ENCODE measurements at regions not wholly inside any gene's neighbourhood (a gene's known extent, or its start where the extent isn't known, plus 50 kb on each side); places are given as distances from the start of the nearest gene placed in this dataset.

DNA sequence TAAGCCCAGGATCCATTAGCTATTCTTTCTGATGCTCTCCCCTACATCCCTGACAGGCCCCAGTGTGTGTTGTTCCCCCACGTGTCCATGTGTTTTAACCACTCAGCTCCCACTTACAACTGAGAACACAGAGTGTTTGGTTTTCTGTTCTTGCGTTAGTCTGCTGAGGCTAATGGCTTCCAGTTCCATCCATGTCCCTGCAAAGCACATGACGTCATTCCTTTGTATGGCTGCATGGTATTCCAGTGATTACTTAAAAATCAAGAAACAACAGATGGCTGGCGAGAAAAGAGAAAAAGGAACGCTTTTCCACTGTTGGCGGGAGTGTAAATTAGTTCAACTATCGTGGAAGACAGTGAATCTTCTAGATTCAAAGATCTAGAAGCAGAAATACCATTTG lies 556.0 kb downstream of the PTPRC start:
- no peak for DNase-seq (ENCODE audit: low spot score)
- Histone ChIP-seq H3K4me3 (no peak overlapping the region), H3F3A (ENCODE audit: low read depth) (no peaks in the 10 kb centered on the region), H3K27me3 (no peaks in the 10 kb centered on the region), H3K27ac (no peak overlapping the region), H3K79me2 (ENCODE audit: low read depth) (no peaks in the 10 kb centered on the region), H4K20me1 (ENCODE audit: low read depth) (no peaks in the 10 kb centered on the region), H2AFZ (replicated peaks) (no peak overlapping the region), H3K36me3 (no peaks in the 10 kb centered on the region), H3K9me3 (ENCODE audit: low read depth) (no peaks in the 10 kb centered on the region), H3K4me2 (no peak overlapping the region), H3K4me1 (no peaks in the 10 kb centered on the region), H3K9ac (no peak overlapping the region)
- peaks cover 2% of the 10 kb centered on the region for H3K9me3 Mint-ChIP-seq
- no peaks in the 10 kb centered on the region for H3K4me1 Mint-ChIP-seq
- no peaks in the 10 kb centered on the region for H3K27me3 Mint-ChIP-seq (ENCODE audit: insufficient read depth, low read depth)
- no peak overlapping the region for H3K27ac Mint-ChIP-seq
- no peak overlapping the region for H3K4me3 Mint-ChIP-seq
- TF ChIP-seq, protein P1, sequence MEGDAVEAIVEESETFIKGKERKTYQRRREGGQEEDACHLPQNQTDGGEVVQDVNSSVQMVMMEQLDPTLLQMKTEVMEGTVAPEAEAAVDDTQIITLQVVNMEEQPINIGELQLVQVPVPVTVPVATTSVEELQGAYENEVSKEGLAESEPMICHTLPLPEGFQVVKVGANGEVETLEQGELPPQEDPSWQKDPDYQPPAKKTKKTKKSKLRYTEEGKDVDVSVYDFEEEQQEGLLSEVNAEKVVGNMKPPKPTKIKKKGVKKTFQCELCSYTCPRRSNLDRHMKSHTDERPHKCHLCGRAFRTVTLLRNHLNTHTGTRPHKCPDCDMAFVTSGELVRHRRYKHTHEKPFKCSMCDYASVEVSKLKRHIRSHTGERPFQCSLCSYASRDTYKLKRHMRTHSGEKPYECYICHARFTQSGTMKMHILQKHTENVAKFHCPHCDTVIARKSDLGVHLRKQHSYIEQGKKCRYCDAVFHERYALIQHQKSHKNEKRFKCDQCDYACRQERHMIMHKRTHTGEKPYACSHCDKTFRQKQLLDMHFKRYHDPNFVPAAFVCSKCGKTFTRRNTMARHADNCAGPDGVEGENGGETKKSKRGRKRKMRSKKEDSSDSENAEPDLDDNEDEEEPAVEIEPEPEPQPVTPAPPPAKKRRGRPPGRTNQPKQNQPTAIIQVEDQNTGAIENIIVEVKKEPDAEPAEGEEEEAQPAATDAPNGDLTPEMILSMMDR (IDR thresholded peaks at IDR 0.05): no peak
- TF ChIP-seq EZH2 (IDR thresholded peaks at IDR 0.05) (no peak), EZH2phosphoT487 (IDR thresholded peaks at IDR 0.05) (no peak)
- H3K36me3 Mint-ChIP-seq: no peaks in the 10 kb centered on the region

DNA sequence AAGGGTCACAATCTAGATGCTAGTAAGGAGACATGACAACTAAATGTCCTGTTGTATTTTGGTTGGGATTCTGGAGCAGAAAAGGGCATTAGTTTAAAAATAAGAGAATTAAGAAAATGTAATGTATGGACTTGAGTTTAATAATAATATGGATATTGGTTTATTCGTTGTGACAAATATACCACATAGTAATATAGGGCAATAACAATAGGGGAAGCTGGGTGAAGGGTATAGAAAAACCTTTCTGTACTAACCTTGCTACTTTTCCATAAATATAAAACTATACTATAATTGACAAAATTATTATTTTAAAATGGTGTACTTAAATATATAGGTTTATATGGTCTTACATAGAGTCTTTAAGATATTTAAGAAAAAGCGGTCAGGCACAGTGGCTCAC lies 558.9 kb downstream of the PTPRC start:
- no peak overlapping the region for H3K4me3 ChIP-seq

DNA sequence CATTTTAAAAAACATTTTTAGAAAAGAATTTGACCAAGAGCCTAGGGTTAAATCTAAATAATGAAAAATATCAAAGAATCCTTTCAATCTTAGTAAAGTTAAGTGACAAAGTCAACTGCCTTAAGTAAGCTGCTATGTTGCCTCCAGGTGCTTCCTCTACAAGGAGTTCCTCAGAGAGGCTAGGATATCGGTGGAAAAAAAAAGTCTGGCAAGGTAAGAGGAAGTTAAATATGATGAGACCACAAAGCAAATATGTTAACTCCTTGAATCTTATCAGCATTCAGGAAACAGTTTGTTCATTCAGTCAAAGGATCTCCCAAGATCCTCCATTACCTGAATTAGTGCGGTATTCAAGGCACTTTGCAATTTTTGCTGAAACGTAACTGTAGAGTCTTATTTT lies 563.5 kb downstream of the PTPRC start:
- Histone ChIP-seq H3K27me3 (no peaks in the 10 kb centered on the region), H3K27ac (no peak overlapping the region), H3K4me1 (no peaks in the 10 kb centered on the region), H3K9ac (no peak overlapping the region), H3K79me2 (ENCODE audit: low read depth) (no peaks in the 10 kb centered on the region), H3K9me3 (ENCODE audit: low read depth) (no peaks in the 10 kb centered on the region), H3K4me3 (no peak overlapping the region), H4K20me1 (ENCODE audit: low read depth) (no peaks in the 10 kb centered on the region), H3K36me3 (no peaks in the 10 kb centered on the region), H3F3A (ENCODE audit: low read depth) (no peaks in the 10 kb centered on the region), H2AFZ (replicated peaks) (no peak overlapping the region), H3K4me2 (no peak overlapping the region)
- H3K4me1 Mint-ChIP-seq: no peaks in the 10 kb centered on the region
- TF ChIP-seq EZH2phosphoT487 (IDR thresholded peaks at IDR 0.05) (no peak), EZH2 (IDR thresholded peaks at IDR 0.05) (no peak)
- TF ChIP-seq, protein P1 (IDR thresholded peaks at IDR 0.05): no peak
- no peaks in the 10 kb centered on the region for H3K36me3 Mint-ChIP-seq
- H3K4me3 Mint-ChIP-seq: no peak overlapping the region
- DNase-seq (ENCODE audit: low spot score): no peak
- H3K27me3 Mint-ChIP-seq (ENCODE audit: insufficient read depth, low read depth): no peaks in the 10 kb centered on the region
- H3K27ac Mint-ChIP-seq: no peak overlapping the region
- peaks cover 2% of the 10 kb centered on the region for H3K9me3 Mint-ChIP-seq

More for the DNA sequence above, 558.9 kb downstream of the PTPRC start:
- Histone ChIP-seq H4K20me1 (ENCODE audit: low read depth) (no peaks in the 10 kb centered on the region), H2AFZ (replicated peaks) (no peak overlapping the region), H3K79me2 (ENCODE audit: low read depth) (no peaks in the 10 kb centered on the region), H3K27me3 (no peaks in the 10 kb centered on the region), H3K27ac (no peak overlapping the region), H3K36me3 (no peaks in the 10 kb centered on the region), H3K4me1 (no peaks in the 10 kb centered on the region), H3K9ac (no peak overlapping the region), H3K9me3 (ENCODE audit: low read depth) (no peaks in the 10 kb centered on the region), H3K4me2 (no peak overlapping the region), H3F3A (ENCODE audit: low read depth) (no peaks in the 10 kb centered on the region)
- Mint-ChIP-seq H3K27me3 (ENCODE audit: insufficient read depth, low read depth) (no peaks in the 10 kb centered on the region), H3K4me3 (no peak overlapping the region), H3K4me1 (no peaks in the 10 kb centered on the region), H3K27ac (no peak overlapping the region), H3K36me3 (no peaks in the 10 kb centered on the region), H3K9me3 (peaks cover 2% of the 10 kb centered on the region)
- DNase-seq (ENCODE audit: low spot score): no peak
- TF ChIP-seq EZH2phosphoT487 (IDR thresholded peaks at IDR 0.05) (no peak), EZH2 (IDR thresholded peaks at IDR 0.05) (no peak)
- TF ChIP-seq, protein P1 (IDR thresholded peaks at IDR 0.05): no peak

Measured in neural progenitor cell (in vitro differentiated cells).